ENCODE measurements at regions not wholly inside any gene's neighbourhood (a gene's known extent, or its start where the extent isn't known, plus 50 kb on each side); places are given as distances from the start of the nearest gene placed in this dataset.

GRCh38 chr13:69331245-69331644 is 776.4 kb upstream of the ATXN8OS start:
- no peaks in the 10 kb centered on the region for H3K27me3 ChIP-seq (ENCODE audit: control insufficient read depth, extremely low read depth, insufficient read depth, low read length)
- H3K4me2 ChIP-seq (ENCODE audit: control insufficient read depth, extremely low read depth, insufficient read depth, low read depth, low read length), result no peak overlapping the region
- no peak overlapping the region for H2AFZ ChIP-seq (ENCODE audit: control insufficient read depth, low read length)
- no peaks in the 10 kb centered on the region for H3K9me3 ChIP-seq (ENCODE audit: control insufficient read depth, low read depth, low read length)
- TF ChIP-seq EZH2 (IDR thresholded peaks at IDR 0.05; ENCODE audit: low read length) (no peak), CTCF (optimal IDR thresholded peaks at IDR 0.05 in 1 of 3, IDR thresholded peaks at IDR 0.05 in 1 of 3, conservative IDR thresholded peaks at IDR 0.05 in 1 of 3; ENCODE audit: extremely low read depth in 1 of 3, insufficient read depth in 2 of 3, low read length in 3 of 3) (no peak)
- no peaks in the 10 kb centered on the region for H3K4me1 ChIP-seq (ENCODE audit: control insufficient read depth, extremely low read depth, insufficient read depth, low read length)
- no peak overlapping the region for H3K9ac ChIP-seq (ENCODE audit: control insufficient read depth, extremely low read depth, insufficient read depth, low read length)
- no peaks in the 10 kb centered on the region for H3K36me3 ChIP-seq (ENCODE audit: control insufficient read depth in 2 of 2, extremely low read depth in 1 of 2, insufficient read depth in 2 of 2, low read length in 2 of 2)
- dilution Hi-C loops (cut with MboI; ENCODE audit: extremely low pct_ligation_motif_present, low sequenced_read_pairs), result no loop called here
- H4K20me1 ChIP-seq (ENCODE audit: control insufficient read depth, extremely low read depth, insufficient read depth, low read length), result no peaks in the 10 kb centered on the region
- no peaks in the 10 kb centered on the region for H3K79me2 ChIP-seq (ENCODE audit: control insufficient read depth, insufficient read depth, low read length)
- H3K9me1 ChIP-seq (ENCODE audit: control insufficient read depth, extremely low read depth, insufficient read depth, low read length), result no peaks in the 10 kb centered on the region
- H3K4me3 ChIP-seq (ENCODE audit: control insufficient read depth in 2 of 3, extremely low read depth in 1 of 3, insufficient read depth in 2 of 3, low read depth in 1 of 3, low read length in 3 of 3), result no peak overlapping the region
- no peak overlapping the region for H3K27ac ChIP-seq (ENCODE audit: control insufficient read depth, insufficient read depth, low read length)
- DNase-seq (ENCODE audit: low read depth, low spot score) (no peak), FAIRE-seq (no peak)

GRCh38 chr13:69324090-69324886 is 783.3 kb upstream of the ATXN8OS start:
- Histone ChIP-seq H3K79me2 (ENCODE audit: control insufficient read depth, insufficient read depth, low read length) (no peaks in the 10 kb centered on the region), H3K4me3 (ENCODE audit: control insufficient read depth in 2 of 3, extremely low read depth in 1 of 3, insufficient read depth in 2 of 3, low read depth in 1 of 3, low read length in 3 of 3) (no peak overlapping the region), H3K36me3 (ENCODE audit: control insufficient read depth in 2 of 2, extremely low read depth in 1 of 2, insufficient read depth in 2 of 2, low read length in 2 of 2) (no peaks in the 10 kb centered on the region), H2AFZ (ENCODE audit: control insufficient read depth, low read length) (no peak overlapping the region), H3K9ac (ENCODE audit: control insufficient read depth, extremely low read depth, insufficient read depth, low read length) (no peak overlapping the region), H3K27me3 (ENCODE audit: control insufficient read depth, extremely low read depth, insufficient read depth, low read length) (no peaks in the 10 kb centered on the region), H3K27ac (ENCODE audit: control insufficient read depth, insufficient read depth, low read length) (no peak overlapping the region), H3K4me2 (ENCODE audit: control insufficient read depth, extremely low read depth, insufficient read depth, low read depth, low read length) (no peak overlapping the region), H3K9me3 (ENCODE audit: control insufficient read depth, low read depth, low read length) (no peaks in the 10 kb centered on the region), H4K20me1 (ENCODE audit: control insufficient read depth, extremely low read depth, insufficient read depth, low read length) (no peaks in the 10 kb centered on the region), H3K9me1 (ENCODE audit: control insufficient read depth, extremely low read depth, insufficient read depth, low read length) (no peaks in the 10 kb centered on the region), H3K4me1 (ENCODE audit: control insufficient read depth, extremely low read depth, insufficient read depth, low read length) (no peaks in the 10 kb centered on the region)
- dilution Hi-C loops (cut with MboI; ENCODE audit: extremely low pct_ligation_motif_present, low sequenced_read_pairs), result no loop called here
- DNase-seq (ENCODE audit: low read depth, low spot score), result no peak
- no peak for FAIRE-seq
- TF ChIP-seq CTCF (optimal IDR thresholded peaks at IDR 0.05 in 1 of 3, IDR thresholded peaks at IDR 0.05 in 1 of 3, conservative IDR thresholded peaks at IDR 0.05 in 1 of 3; ENCODE audit: extremely low read depth in 1 of 3, insufficient read depth in 2 of 3, low read length in 3 of 3), result no peak
- no peak for TF ChIP-seq EZH2 (IDR thresholded peaks at IDR 0.05; ENCODE audit: low read length)

Measured in keratinocyte (primary cell).